ENCODE measurements at regions not wholly inside any gene's neighbourhood (a gene's known extent, or its start where the extent isn't known, plus 50 kb on each side); places are given as distances from the start of the nearest gene placed in this dataset.
"Not testable (repeated sequence)": the region's sequence is repeated elsewhere in the genome, so short reads cannot be mapped to it uniquely, and the experiment has no call there.

GRCh38 chr7:73918926-73919693, 58.2 kb downstream of the TMEM270 start:
- DNase-seq, result no peak

GRCh38 chr7:73919694-73920375, 58.9 kb downstream of the TMEM270 start:
- no peak for DNase-seq

GRCh38 chr7:73920406-73921134, 59.6 kb downstream of the TMEM270 start:
- DNase-seq, result no peak

GRCh38 chr7:73921623-73922528, 60.9 kb downstream of the TMEM270 start:
- no peak for DNase-seq

- DNase-seq, result not testable (repeated sequence)
These were observed 67.7 kb downstream of the TMEM270 start for GRCh38 chr7:73928644-73929043.

GRCh38 chr7:73931502-73931901, 70.5 kb downstream of the TMEM270 start:
- no peak for DNase-seq

- no peak for DNase-seq
These were observed 71.4 kb downstream of the TMEM270 start for GRCh38 chr7:73932364-73932763.

- DNase-seq, result no peak
These were observed 72.1 kb downstream of the TMEM270 start for GRCh38 chr7:73933091-73933490.

- DNase-seq, result no peak
These were observed 76.0 kb downstream of the TMEM270 start for GRCh38 chr7:73936967-73937366.

- not testable (repeated sequence) for DNase-seq
These were observed 76.7 kb downstream of the TMEM270 start for GRCh38 chr7:73937650-73938049.

- no peak for DNase-seq
These were observed 78.6 kb downstream of the TMEM270 start for GRCh38 chr7:73939528-73939927.

- no peak for DNase-seq
These were observed 79.8 kb downstream of the TMEM270 start for GRCh38 chr7:73940701-73941238.

- no peak for DNase-seq
These were observed 81.0 kb downstream of the TMEM270 start for GRCh38 chr7:73941836-73942551.

GRCh38 chr7:73945022-73945421, 83.0 kb upstream of the ELN start:
- DNase-seq, result no peak

GRCh38 chr7:73948287-73948686, 79.7 kb upstream of the ELN start:
- no peak for DNase-seq

- no peak for DNase-seq
These were observed 75.7 kb upstream of the ELN start for GRCh38 chr7:73952266-73952665.

- DNase-seq, result no peak
These were observed 73.8 kb upstream of the ELN start for GRCh38 chr7:73954181-73954580.

GRCh38 chr7:73954861-73955260, 73.1 kb upstream of the ELN start:
- DNase-seq, result no peak

GRCh38 chr7:73960548-73960947, 67.4 kb upstream of the ELN start:
- peak; percentile 28 for DNase-seq

- not testable (repeated sequence) for DNase-seq
These were observed 66.0 kb upstream of the ELN start for GRCh38 chr7:73961991-73962390.

GRCh38 chr7:73963252-73963822, 64.6 kb upstream of the ELN start:
- DNase-seq, result no peak
